GM20000 (cell line): ENCODE measurements at regions not wholly inside any gene's neighbourhood (a gene's known extent, or its start where the extent isn't known, plus 50 kb on each side); places are given as distances from the start of the nearest gene placed in this dataset.

Experiments used
- DNase-seq: peaks from one replicate; pipeline ENCODE4 v3.0.0; 2012; ENCODE audit warnings: low spot score
- TF ChIP-seq, protein P1 (sequence below): IDR thresholded peaks from 2 replicates; pipeline ENCODE4 v1.5.1; 2012; ENCODE audit warnings: mild to moderate bottlenecking, control low read depth; ENCODE audit errors: extremely low read depth, missing control alignments

DNA sequence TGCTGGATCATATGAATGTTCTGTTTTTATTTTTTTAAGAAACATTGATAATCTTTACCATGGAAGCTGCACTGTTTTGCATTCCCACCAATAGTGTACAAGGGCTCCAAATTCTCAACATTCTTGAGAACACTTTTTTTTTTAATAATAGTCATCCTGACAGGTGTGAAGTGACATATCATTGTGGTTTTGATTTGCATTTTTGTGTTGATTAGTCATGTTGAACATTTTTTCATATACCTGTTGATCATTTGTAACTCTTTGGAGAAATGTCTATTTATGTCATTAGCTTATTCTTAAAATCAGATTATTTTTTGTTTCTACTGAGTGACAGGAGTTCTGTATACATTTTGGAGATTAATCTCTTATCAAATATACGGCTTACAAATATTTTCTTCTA lies 408.5 kb downstream of the GLUD2 start:
- TF ChIP-seq, protein P1, sequence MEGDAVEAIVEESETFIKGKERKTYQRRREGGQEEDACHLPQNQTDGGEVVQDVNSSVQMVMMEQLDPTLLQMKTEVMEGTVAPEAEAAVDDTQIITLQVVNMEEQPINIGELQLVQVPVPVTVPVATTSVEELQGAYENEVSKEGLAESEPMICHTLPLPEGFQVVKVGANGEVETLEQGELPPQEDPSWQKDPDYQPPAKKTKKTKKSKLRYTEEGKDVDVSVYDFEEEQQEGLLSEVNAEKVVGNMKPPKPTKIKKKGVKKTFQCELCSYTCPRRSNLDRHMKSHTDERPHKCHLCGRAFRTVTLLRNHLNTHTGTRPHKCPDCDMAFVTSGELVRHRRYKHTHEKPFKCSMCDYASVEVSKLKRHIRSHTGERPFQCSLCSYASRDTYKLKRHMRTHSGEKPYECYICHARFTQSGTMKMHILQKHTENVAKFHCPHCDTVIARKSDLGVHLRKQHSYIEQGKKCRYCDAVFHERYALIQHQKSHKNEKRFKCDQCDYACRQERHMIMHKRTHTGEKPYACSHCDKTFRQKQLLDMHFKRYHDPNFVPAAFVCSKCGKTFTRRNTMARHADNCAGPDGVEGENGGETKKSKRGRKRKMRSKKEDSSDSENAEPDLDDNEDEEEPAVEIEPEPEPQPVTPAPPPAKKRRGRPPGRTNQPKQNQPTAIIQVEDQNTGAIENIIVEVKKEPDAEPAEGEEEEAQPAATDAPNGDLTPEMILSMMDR = no peak
- DNase-seq = no peak

DNA sequence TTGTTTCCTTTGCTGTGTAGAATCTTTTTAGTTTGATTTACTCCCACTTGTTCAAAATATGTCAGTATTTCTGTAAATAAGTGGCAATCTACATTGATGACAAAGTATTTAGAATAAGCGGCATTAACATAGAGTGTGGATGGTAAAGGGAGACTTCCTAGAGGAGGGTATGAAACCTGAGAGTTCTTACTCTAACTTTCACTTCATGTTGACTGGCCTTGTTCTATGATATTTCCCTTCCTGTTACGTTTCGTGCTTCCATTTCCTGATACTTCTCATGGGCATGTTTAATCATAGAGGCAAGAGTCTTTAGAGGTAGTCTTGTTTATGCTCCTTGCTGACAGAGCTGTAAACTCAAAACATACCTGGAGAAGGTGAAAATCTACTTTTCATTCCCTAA lies 408.9 kb downstream of the GLUD2 start:
- DNase-seq = peak; percentile 3
- TF ChIP-seq, protein P1 = no peak

DNA sequence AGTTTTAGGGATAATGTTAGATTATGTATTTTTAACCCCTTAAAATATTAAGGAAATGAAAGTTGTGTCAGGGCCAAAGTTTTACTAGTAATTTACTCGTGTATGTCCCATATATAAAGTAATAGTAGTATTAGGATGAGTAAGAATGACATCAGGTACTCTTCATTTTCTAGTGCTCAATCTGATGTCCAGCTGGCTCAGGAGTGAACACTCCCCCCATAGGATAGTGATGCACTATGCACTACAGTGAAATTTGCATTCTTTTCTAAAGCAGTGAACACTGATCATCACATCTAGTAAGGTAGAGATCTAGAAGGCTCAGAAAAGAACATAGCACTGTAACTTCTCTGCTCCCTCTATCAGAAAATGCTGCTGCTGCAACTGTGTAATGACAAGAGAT lies 409.7 kb downstream of the GLUD2 start:
- no peak for DNase-seq
- TF ChIP-seq, protein P1 = no peak

DNA sequence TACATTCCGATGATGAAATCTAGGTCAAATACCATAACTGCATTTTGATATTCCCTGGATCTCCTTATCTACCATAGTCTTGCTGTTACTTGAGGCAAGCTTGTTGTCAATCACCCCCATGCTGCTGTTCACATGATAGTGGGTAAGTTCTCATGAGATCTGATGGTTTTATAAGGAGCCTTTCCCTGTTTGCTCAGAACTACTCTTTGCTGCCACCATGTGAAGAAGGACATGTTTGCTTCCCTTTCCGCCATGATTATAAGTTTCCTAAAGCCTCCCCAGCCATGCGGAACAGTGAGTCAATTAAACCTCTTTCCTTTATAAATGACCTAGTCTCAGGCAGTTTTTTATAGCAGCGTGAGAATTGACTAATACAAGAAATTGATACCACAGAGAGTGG lies 432.0 kb downstream of the GLUD2 start:
- TF ChIP-seq, protein P1 = no peak
- no peak for DNase-seq

DNA sequence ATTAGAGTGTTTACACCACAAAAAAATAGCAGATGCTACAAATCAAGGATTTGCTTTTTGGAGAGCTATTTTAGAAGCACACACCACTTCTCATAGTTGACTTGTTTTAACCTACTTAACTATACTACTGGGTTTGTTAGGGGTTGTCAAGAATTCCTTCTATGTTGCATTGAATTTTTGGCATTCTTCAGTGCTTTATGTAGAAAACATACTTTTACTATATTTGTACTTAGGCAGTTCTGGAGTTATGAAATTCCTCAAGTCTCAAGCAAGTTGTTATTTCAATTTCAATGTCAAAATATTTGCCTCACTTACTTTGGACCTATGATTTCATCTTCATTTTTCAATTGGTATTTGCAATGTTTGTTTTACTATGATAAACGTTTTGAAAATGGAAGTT lies 449.6 kb downstream of the GLUD2 start:
- TF ChIP-seq, protein P1 = no peak
- DNase-seq = no peak

DNA sequence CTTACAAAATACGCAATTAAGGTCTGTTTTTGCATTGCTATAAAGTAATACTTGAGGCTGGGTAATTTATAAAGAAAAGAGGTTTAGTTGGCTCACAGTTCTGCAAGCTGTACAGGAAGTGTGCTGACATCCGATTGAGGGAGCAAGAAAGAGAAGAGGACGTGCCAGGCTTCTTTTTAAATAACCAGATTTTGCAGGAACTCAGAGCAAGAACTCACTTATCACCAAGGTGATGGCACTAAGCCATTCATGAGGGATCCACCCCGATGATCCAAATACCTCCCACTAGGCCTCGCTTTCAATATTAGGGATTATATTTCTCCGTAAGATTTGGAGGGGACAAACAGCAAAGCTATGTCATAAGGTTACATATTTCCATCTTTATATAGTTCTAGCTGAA lies 456.7 kb downstream of the GLUD2 start:
- TF ChIP-seq, protein P1 = no peak
- no peak for DNase-seq

DNA sequence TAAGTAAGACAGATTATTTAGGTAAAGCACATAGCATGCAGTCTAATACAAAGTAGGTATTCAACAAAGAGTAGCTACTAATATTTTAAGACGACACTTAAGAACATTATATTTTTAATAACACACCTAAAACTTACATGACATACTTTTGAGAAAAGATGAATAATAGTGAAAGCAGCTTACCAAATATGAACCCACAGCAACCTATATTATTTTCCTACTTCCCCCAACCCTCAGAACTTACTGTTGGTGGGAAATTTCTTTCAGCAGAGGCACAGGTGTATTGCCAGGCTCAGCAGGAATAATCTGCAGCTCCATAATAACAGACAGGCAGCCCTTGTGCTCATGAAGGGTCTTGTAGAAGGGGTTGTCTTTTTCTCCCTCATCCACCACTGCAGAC lies 498.9 kb downstream of the GLUD2 start:
- DNase-seq = no peak

More for the DNA sequence above, 498.9 kb downstream of the GLUD2 start:
- TF ChIP-seq, protein P1 = no peak
